Suprapubic skin (tissue), 4 donors: ENCODE measurements at regions not wholly inside any gene's neighbourhood (a gene's known extent, or its start where the extent isn't known, plus 50 kb on each side); places are given as distances from the start of the nearest gene placed in this dataset.

ENCODE experiments used
- DNase-seq, 2 donors: peaks; one replicate each; pipeline ENCODE4 v3.0.0-alpha.2; 2019; ENCODE audit warnings: low spot score in 2 of 2
- H3K27ac ChIP-seq: fragments of 200-600 bp; sonication (generic); one replicate; pipeline ENCODE4 v1.5.1; 2019
- H3K27me3 ChIP-seq: fragments of 200-600 bp; sonication (generic); one replicate; pipeline ENCODE4 v1.5.1; 2019
- H3K36me3 ChIP-seq: fragments of 200-600 bp; sonication (generic); one replicate; pipeline ENCODE4 v1.5.1; 2019
- H3K4me1 ChIP-seq: fragments of 200-600 bp; sonication (generic); one replicate; pipeline ENCODE4 v1.5.1; 2019
- H3K4me3 ChIP-seq: fragments of 200-600 bp; sonication (generic); one replicate; pipeline ENCODE4 v1.5.1; 2019; ENCODE audit warnings: mild to moderate bottlenecking
- H3K9me3 ChIP-seq: fragments of 200-600 bp; sonication (generic); one replicate; pipeline ENCODE4 v1.5.1; 2019
- EP300 ChIP-seq: sonication (generic); formaldehyde crosslinking; IDR thresholded peaks from one replicate; pipeline ENCODE4 v1.6.1; 2017; ENCODE audit warnings: antibody characterized with exemption
- POLR2A ChIP-seq, 2 donors: fragments of 450-650 bp; IDR thresholded peaks; one replicate each; pipeline ENCODE4 v1.6.1; 2017; ENCODE audit warnings: antibody characterized with exemption in 2 of 2, mild to moderate bottlenecking in 2 of 2, moderate library complexity in 2 of 2
- POLR2AphosphoS5 ChIP-seq, 3 donors: sonication (generic); formaldehyde crosslinking; IDR thresholded peaks; one replicate each; pipeline ENCODE4 v1.6.1; 2017; ENCODE audit warnings: antibody characterized with exemption in 3 of 3
- WGBS: methylation state at CpG from one replicate; pipeline ENCODE4 v1.1.5; 2018; 5-methylcytosine and 5-hydroxymethylcytosine counted together
- TF ChIP-seq, protein P1 (sequence below), 2 donors: fragments of 200-600 bp in 1 of 2; fragments of 450-650 bp in 1 of 2; sonication (generic) in 1 of 2; IDR thresholded peaks; one replicate each; pipeline ENCODE4 v1.5.1; 2016 to 2019; ENCODE audit warnings: antibody characterized with exemption in 2 of 2, mild to moderate bottlenecking in 1 of 2, moderate library complexity in 1 of 2

DNA sequence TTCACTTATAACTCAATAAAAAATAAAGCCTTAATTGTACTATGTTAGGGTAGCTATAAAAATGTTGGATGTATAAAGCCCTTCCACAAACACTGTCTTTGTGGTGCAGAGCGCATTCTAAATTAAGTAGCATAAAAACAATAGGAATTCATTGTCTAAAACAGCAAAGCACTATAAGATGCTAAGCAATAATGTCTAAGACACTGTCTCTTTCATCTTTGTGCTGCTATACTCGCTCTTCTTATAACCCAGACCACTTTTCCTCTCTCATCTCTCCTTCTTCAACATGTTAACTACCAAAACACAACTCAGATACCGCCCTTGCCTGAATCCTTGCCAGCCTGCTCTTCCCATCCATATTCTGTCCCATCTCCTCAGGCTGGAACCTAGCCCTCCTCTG, 170.0 kb downstream of the CENPC start:
- H3K27ac ChIP-seq: no peak overlapping the region
- 78% methylated on average over 3 of the region's 3 CpGs for WGBS
- no peaks in the 10 kb centered on the region for H3K36me3 ChIP-seq
- no peaks in the 10 kb centered on the region for H3K9me3 ChIP-seq
- DNase-seq: no peak
- H3K4me1 ChIP-seq: no peaks in the 10 kb centered on the region
- H3K27me3 ChIP-seq: no peaks in the 10 kb centered on the region
- TF ChIP-seq POLR2AphosphoS5 (IDR thresholded peaks at IDR 0.05) (no peak), POLR2A (IDR thresholded peaks at IDR 0.05) (no peak), EP300 (no peak)
- TF ChIP-seq, protein P1, sequence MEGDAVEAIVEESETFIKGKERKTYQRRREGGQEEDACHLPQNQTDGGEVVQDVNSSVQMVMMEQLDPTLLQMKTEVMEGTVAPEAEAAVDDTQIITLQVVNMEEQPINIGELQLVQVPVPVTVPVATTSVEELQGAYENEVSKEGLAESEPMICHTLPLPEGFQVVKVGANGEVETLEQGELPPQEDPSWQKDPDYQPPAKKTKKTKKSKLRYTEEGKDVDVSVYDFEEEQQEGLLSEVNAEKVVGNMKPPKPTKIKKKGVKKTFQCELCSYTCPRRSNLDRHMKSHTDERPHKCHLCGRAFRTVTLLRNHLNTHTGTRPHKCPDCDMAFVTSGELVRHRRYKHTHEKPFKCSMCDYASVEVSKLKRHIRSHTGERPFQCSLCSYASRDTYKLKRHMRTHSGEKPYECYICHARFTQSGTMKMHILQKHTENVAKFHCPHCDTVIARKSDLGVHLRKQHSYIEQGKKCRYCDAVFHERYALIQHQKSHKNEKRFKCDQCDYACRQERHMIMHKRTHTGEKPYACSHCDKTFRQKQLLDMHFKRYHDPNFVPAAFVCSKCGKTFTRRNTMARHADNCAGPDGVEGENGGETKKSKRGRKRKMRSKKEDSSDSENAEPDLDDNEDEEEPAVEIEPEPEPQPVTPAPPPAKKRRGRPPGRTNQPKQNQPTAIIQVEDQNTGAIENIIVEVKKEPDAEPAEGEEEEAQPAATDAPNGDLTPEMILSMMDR (IDR thresholded peaks at IDR 0.05): no peak
- no peak overlapping the region for H3K4me3 ChIP-seq

DNA sequence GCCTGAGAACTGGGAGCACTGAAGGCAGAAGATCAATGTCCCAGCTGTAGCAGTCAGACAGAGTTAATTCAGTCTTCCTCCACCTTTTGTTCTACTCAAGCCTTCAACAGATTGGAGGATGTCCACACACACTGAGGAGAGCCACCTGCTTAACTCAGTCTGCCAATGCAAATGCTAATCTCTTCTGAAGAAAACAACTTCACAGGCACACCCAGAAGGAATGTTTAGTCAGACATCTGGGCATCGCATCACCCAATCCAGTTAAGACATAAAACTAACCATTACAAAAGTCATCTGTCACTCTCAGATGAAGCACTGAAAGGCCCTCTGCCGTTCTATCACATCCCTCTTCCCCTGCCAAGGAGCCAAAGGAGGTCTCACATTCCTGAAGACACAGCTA, 173.7 kb downstream of the CENPC start:
- Histone ChIP-seq H3K4me1 (peaks cover 10% of the 10 kb centered on the region), H3K4me3 (no peak overlapping the region), H3K9me3 (no peaks in the 10 kb centered on the region), H3K27ac (no peak overlapping the region), H3K27me3 (no peaks in the 10 kb centered on the region), H3K36me3 (no peaks in the 10 kb centered on the region)
- DNase-seq: no peak
- WGBS: 36% methylated on average over 2 of the region's 2 CpGs
- TF ChIP-seq POLR2A (IDR thresholded peaks at IDR 0.05) (no peak), POLR2AphosphoS5 (IDR thresholded peaks at IDR 0.05) (no peak), EP300 (no peak)
- TF ChIP-seq, protein P1 (IDR thresholded peaks at IDR 0.05): no peak

DNA sequence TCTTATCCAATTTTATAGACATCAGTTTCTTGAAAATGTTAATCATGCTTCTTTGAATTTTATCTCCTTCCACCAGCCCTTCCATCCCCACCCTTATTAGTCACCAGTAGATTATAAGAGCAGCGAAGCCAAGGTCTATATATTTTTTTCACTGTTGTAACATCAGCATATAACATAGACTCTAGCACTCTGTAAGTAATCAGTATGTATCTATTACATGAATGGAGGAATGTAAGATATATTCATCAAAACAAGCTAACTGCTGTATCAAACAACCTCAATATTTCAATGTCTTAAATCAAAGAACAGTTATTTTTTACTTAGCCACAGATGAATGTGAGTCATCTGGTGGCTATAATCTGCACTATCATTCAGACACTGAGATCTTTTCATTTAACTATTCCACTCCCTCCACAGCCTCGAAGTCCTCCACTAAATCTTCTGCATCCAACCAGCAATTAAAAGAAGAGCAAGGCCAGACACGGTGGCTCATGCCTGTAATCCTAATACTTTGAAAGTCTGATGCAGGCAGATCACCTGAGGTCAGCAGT, 178.9 kb downstream of the CENPC start:
- H3K27me3 ChIP-seq: no peaks in the 10 kb centered on the region
- TF ChIP-seq EP300 (no peak), POLR2AphosphoS5 (IDR thresholded peaks at IDR 0.05) (no peak), POLR2A (IDR thresholded peaks at IDR 0.05) (no peak)
- TF ChIP-seq, protein P1 (IDR thresholded peaks at IDR 0.05): no peak
- no peak overlapping the region for H3K4me3 ChIP-seq
- peak overlapping the region; percentile 60 for H3K27ac ChIP-seq
- H3K4me1 ChIP-seq: peaks cover 30% of the 10 kb centered on the region
- DNase-seq: no peak
- WGBS: 23% methylated on average over 3 of the region's 3 CpGs
- H3K9me3 ChIP-seq: no peaks in the 10 kb centered on the region
- no peaks in the 10 kb centered on the region for H3K36me3 ChIP-seq

DNA sequence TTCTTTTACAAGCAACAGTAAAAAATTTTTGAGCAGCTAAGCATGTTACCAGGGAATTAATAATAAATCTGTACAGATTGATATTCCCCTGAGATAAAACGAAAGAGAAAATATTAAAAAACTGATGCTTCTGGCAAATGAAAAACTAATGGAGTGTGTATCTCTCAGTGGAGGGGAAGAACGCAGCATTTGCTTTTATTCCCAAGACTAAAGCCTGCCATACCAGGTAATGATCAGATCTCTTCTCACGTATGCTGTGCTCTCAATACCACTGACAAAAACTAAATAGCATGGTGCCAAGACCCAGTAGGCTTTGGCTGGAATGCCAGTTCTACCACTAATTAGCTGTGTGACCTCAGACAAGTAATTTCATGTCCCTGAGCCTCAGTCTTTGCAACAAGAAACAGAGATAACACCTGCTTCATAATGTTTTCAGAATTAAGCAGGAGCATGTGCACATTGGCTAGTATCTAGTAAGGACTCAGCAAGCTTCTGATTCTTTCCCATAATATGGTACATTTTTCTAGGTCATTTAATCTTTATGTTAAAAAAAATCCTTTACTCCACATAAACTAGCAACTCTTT, 179.6 kb downstream of the CENPC start:
- WGBS: 31% methylated on average over 3 of the region's 3 CpGs
- TF ChIP-seq POLR2AphosphoS5 (IDR thresholded peaks at IDR 0.05) (no peak), EP300 (no peak), POLR2A (IDR thresholded peaks at IDR 0.05) (no peak)
- TF ChIP-seq, protein P1 (IDR thresholded peaks at IDR 0.05): no peak

DNA sequence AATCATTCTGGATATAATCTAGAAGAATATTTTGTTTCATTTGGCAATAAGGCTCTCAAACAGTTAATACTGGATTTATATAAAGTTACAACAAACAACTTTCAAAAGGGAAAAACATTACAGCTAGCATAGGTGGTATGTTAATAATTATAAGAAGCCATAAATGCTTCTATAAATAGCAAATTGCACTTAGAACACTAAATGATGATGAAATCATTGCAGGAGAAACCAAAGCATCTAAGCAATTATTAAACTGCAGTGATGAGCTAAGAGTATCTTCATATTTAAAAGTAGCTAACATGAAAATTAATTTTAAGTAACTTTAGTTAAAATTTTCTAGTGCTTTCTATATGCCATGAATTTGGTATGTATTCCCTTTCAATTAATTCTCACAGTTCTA, 189.5 kb downstream of the CENPC start:
- DNase-seq: no peak
- Histone ChIP-seq H3K27ac (no peak overlapping the region), H3K27me3 (no peaks in the 10 kb centered on the region), H3K36me3 (no peaks in the 10 kb centered on the region), H3K9me3 (no peaks in the 10 kb centered on the region), H3K4me3 (no peak overlapping the region), H3K4me1 (no peaks in the 10 kb centered on the region)
- TF ChIP-seq POLR2AphosphoS5 (IDR thresholded peaks at IDR 0.05) (no peak), POLR2A (IDR thresholded peaks at IDR 0.05) (no peak), EP300 (no peak)
- TF ChIP-seq, protein P1 (IDR thresholded peaks at IDR 0.05): no peak

More for the DNA sequence above, 179.6 kb downstream of the CENPC start:
- Histone ChIP-seq H3K36me3 (no peaks in the 10 kb centered on the region), H3K4me3 (no peak overlapping the region), H3K4me1 (peaks cover 30% of the 10 kb centered on the region), H3K27me3 (no peaks in the 10 kb centered on the region), H3K27ac (peak overlapping the region; percentile 60), H3K9me3 (no peaks in the 10 kb centered on the region)
- no peak for DNase-seq
